ENCODE measurements at regions not wholly inside any gene's neighbourhood (a gene's known extent, or its start where the extent isn't known, plus 50 kb on each side); places are given as distances from the start of the nearest gene placed in this dataset.

GRCh38 chr5:106417566-106417965, 1253.2 kb downstream of the EFNA5 start:
- Mint-ChIP-seq H3K4me3 (no peak overlapping the region), H3K36me3 (ENCODE audit: insufficient read depth in 1 of 3, low read depth in 3 of 3) (no peaks in the 10 kb centered on the region), H3K9me3 (no peaks in the 10 kb centered on the region), H3K27ac (no peak overlapping the region), H3K4me1 (no peaks in the 10 kb centered on the region), H3K27me3 (ENCODE audit: low read depth) (no peaks in the 10 kb centered on the region)
- no peak overlapping the region for H3K18ac ChIP-seq (ENCODE audit: insufficient read length, low read depth, low read length)
- H2BK120ac ChIP-seq (ENCODE audit: low read depth, low read length, poor library complexity, severe bottlenecking), result no peak overlapping the region
- H2AK5ac ChIP-seq (ENCODE audit: insufficient read length, low read length), result no peak overlapping the region
- H3K9ac ChIP-seq (ENCODE audit: extremely low read depth, insufficient read length, low read length), result no peak overlapping the region
- TF ChIP-seq CTCF (conservative IDR thresholded peaks at IDR 0.05), result no peak
- no peaks in the 10 kb centered on the region for H4K20me1 ChIP-seq (ENCODE audit: control insufficient read depth, insufficient read depth, insufficient read length)
- H3K9me3 ChIP-seq (ENCODE audit: control insufficient read depth, low read depth, low read length), result no peaks in the 10 kb centered on the region
- no peak overlapping the region for H3K4ac ChIP-seq (ENCODE audit: low read depth, low read length)
- no peak overlapping the region for H2BK15ac ChIP-seq (ENCODE audit: low read depth, low read length)
- no peak overlapping the region for H4K5ac ChIP-seq (ENCODE audit: insufficient read length, low read depth, low read length)
- H3K4me1 ChIP-seq (ENCODE audit: insufficient read depth, low read length), result no peaks in the 10 kb centered on the region
- H3K79me2 ChIP-seq (ENCODE audit: insufficient read depth, low read length), result no peaks in the 10 kb centered on the region
- no peak overlapping the region for H3K23ac ChIP-seq (ENCODE audit: insufficient read length, low read depth, low read length)
- H4K91ac ChIP-seq (ENCODE audit: insufficient read length, low read depth, low read length), result no peak overlapping the region
- no peaks in the 10 kb centered on the region for H3K79me1 ChIP-seq (ENCODE audit: insufficient read depth, low read depth, low read length, poor library complexity, severe bottlenecking)
- no peak overlapping the region for H3K14ac ChIP-seq (ENCODE audit: insufficient read depth, low read length)
- WGBS (ENCODE audit: extremely low coverage, insufficient read length, low lambda C conversion rate), result no CpG with 5 or more reads among the region's 6 CpGs
- no peak overlapping the region for H2AFZ ChIP-seq (ENCODE audit: low read length)
- no peak overlapping the region for H3K4me2 ChIP-seq (ENCODE audit: insufficient read depth, insufficient read length, low read length)
- H2BK5ac ChIP-seq (ENCODE audit: insufficient read length, low read length), result no peak overlapping the region
- no peak overlapping the region for H2BK20ac ChIP-seq (ENCODE audit: low read depth, low read length, poor library complexity, severe bottlenecking)
- no peak overlapping the region for H3K56ac ChIP-seq (ENCODE audit: insufficient read length, low read depth, low read length)
- H3K27ac ChIP-seq (ENCODE audit: insufficient read length, low read depth, low read length), result no peak overlapping the region
- no peak overlapping the region for H3T11ph ChIP-seq (ENCODE audit: low read length)
- no peak for DNase-seq
- H2BK12ac ChIP-seq (ENCODE audit: insufficient read length, low read depth, low read length), result no peak overlapping the region
- no peak overlapping the region for H4K8ac ChIP-seq (replicated peaks; ENCODE audit: insufficient read length, low read depth, low read length)
- no peaks in the 10 kb centered on the region for H3K27me3 ChIP-seq (ENCODE audit: insufficient read depth, low read length)
- H3K23me2 ChIP-seq (ENCODE audit: insufficient read length, low read depth, low read length, poor library complexity, severe bottlenecking), result no peaks in the 10 kb centered on the region
